HG02885 (cell line): ENCODE measurements at regions not wholly inside any gene's neighbourhood (a gene's known extent, or its start where the extent isn't known, plus 50 kb on each side); places are given as distances from the start of the nearest gene placed in this dataset.

Experiments
- ATAC-seq: cut with Tn5 transposase; IDR thresholded peaks from one replicate; pipeline ENCODE4 v1.9.1; 2021; ENCODE audit warnings: mild to moderate bottlenecking; ENCODE audit not compliant: unreplicated experiment, poor library complexity

GRCh38 chr15:91547356-91547755, 306.2 kb upstream of the SLCO3A1 start:
- ATAC-seq, result no peak

- ATAC-seq, result no peak
Measured at GRCh38 chr15:91548549-91548948, 305.0 kb upstream of the SLCO3A1 start.

GRCh38 chr15:91549581-91549980, 303.9 kb upstream of the SLCO3A1 start:
- ATAC-seq, result no peak

- no peak for ATAC-seq
Measured at GRCh38 chr15:91552555-91552954, 301.0 kb upstream of the SLCO3A1 start.

- no peak for ATAC-seq
Measured at GRCh38 chr15:91553196-91553854, 300.2 kb upstream of the SLCO3A1 start.

GRCh38 chr15:91555312-91555711, 298.2 kb upstream of the SLCO3A1 start:
- no peak for ATAC-seq

GRCh38 chr15:91556926-91557325, 296.6 kb upstream of the SLCO3A1 start:
- ATAC-seq, result no peak

- no peak for ATAC-seq
Measured at GRCh38 chr15:91559066-91559465, 294.4 kb upstream of the SLCO3A1 start.

- no peak for ATAC-seq
Measured at GRCh38 chr15:91561371-91562100, 292.0 kb upstream of the SLCO3A1 start.

GRCh38 chr15:91562698-91563097, 290.8 kb upstream of the SLCO3A1 start:
- ATAC-seq, result no peak

- ATAC-seq, result no peak
Measured at GRCh38 chr15:91564631-91565030, 288.9 kb upstream of the SLCO3A1 start.

- no peak for ATAC-seq
Measured at GRCh38 chr15:91566141-91566540, 287.4 kb upstream of the SLCO3A1 start.

- ATAC-seq, result no peak
Measured at GRCh38 chr15:91568036-91568435, 285.5 kb upstream of the SLCO3A1 start.

GRCh38 chr15:91572110-91572509, 281.4 kb upstream of the SLCO3A1 start:
- ATAC-seq, result no peak

- no peak for ATAC-seq
Measured at GRCh38 chr15:91576096-91576495, 277.4 kb upstream of the SLCO3A1 start.

- ATAC-seq, result no peak
Measured at GRCh38 chr15:91578511-91578910, 275.0 kb upstream of the SLCO3A1 start.

GRCh38 chr15:91584895-91585294, 268.6 kb upstream of the SLCO3A1 start:
- ATAC-seq, result no peak

GRCh38 chr15:91586560-91586959, 266.9 kb upstream of the SLCO3A1 start:
- ATAC-seq, result no peak

GRCh38 chr15:91589360-91589759, 264.1 kb upstream of the SLCO3A1 start:
- no peak for ATAC-seq

GRCh38 chr15:91592567-91592966, 260.9 kb upstream of the SLCO3A1 start:
- ATAC-seq, result no peak

- no peak for ATAC-seq
Measured at GRCh38 chr15:91593067-91593466, 260.4 kb upstream of the SLCO3A1 start.

GRCh38 chr15:91593653-91594052, 259.9 kb upstream of the SLCO3A1 start:
- ATAC-seq, result no peak
